GM19455 (cell line): ENCODE measurements at regions not wholly inside any gene's neighbourhood (a gene's known extent, or its start where the extent isn't known, plus 50 kb on each side); places are given as distances from the start of the nearest gene placed in this dataset.
A peak's percentile ranks its signal among the peaks of the same experiment; 100 is the strongest.
"Not testable (repeated sequence)": the region's sequence is repeated elsewhere in the genome, so short reads cannot be mapped to it uniquely, and the experiment has no call there.

Experiments
- ATAC-seq: cut with Tn5 transposase; IDR thresholded peaks from one replicate; pipeline ENCODE4 v1.9.1; 2021; ENCODE audit not compliant: unreplicated experiment

DNA sequence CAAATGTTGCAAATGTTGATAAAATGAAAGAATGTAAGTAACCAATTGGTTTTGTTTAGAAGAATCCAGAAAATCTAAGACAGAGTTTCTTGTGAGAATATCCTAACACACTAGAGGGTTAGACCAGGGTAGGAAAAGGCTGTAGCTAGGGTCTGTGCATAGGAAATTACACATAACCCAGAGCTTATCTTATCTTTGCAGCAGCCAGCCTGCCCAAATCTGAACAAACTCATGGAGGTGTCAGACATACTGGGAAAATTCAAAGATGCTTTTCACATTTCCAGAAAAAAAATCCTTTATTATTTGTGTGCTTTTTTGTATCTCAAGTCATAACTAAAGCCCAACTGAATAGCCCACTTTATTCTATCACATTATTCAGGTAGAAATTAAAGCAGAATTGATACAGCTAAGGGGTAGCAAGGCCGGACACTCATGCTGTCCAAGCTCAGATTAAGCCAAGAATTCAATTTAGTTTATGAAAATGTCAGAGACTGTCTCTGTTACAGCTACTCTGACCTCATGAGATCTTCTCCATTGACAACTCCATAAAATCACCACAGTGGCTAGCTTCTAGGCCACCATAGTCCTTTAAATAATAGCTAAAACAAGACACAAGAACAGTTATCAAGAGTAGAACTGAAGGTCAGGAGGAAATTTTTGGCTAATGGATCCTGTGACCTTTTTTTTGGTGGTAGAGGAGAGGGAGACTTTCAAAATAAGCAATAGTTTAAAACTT is 169.6 kb upstream of the RASSF8 start:
- ATAC-seq = no peak

DNA sequence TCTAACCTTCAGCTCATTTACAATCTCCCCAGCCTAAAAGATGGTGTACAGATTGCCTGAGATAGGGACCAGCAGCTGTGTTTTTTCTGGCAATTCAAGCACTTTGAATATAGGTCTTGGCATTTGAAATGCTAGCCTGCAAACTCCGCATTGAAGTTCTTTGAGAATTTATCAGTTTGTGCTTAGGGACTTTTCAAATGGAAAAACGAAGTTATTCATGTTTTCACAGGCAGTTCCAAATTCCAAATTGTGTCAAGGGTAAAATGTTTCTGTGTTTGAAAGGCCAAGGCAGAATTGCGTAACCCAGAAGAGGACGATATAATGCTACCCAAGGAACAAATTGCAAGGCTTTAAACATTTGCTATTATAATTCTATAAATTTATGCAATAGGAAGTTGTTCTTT is 168.9 kb upstream of the RASSF8 start:
- no peak for ATAC-seq

DNA sequence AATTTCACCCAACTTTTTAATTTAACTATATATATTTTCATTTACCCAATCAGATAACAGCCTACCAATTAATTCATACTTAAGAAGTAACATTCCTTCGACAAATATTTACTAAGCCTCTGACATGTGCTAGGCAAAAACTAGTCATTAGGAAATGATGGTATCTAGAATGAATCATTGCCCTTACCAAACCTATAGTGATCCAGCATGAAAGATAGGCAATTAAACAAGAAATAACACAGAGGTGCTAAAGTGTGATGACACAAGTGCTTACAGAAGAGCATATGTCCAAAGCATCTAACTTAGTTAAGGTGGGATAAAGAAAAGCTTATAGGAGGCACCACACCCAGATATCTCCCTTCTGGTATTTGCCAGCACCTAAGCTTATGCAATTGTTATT is 166.5 kb upstream of the RASSF8 start:
- ATAC-seq = no peak

DNA sequence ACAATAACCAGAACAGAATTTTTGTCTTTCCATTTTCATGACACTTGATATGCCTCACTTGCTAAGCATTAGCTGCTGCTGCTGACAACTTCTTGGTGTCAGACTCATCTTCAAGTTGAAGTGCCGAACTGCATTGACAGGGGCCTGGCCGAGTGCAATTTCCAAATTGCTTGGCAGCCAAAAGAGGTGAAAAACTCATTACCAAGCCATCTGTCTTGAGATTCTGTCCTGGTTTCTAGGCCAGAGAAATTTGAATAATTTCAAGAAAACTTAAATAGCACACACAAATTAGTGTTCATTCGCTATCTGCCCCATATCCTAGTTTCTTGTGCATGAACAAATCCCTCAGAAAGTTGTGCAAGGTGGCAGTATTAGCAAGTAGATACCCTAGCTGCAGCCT is 165.3 kb upstream of the RASSF8 start:
- no peak for ATAC-seq

DNA sequence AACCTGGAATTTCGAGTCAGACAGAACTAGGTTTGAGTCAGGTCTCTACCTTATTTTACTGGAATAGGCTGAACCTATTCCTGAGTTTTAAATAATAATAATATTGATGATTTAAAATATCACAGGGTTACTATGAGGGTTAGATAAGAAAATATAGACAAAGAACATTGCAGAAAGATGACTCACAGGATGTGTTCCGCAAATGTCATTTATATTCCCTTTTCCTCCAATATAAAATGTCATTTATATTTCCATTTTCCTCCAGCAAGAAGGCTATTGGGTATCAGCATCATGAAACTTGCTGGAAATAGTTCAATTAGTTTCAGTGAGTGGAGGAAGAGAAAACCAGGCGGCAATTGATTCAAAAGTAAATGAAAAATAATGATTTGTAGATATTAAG is 163.9 kb upstream of the RASSF8 start:
- no peak for ATAC-seq

DNA sequence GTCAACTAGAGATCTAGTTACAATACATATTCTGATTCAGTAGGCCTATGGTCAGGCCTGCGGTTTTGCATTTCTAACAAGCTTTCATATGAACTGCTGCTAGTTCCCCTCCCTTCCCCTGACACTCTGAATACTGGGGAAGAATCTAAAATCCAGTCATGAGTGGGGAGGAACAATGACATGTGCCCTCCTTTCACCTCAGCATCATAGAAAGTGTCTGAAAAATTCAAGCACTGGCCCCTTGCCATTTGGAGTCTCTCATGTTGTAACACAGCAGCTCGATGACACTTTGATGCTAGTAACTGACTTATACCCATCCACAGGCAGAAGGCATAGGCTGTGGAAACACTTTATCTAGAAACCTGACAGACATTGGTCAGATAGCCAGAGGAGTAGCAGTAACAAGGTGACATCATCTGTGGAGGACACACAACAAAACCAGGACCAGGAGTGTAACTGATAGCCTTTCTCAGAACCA is 161.9 kb upstream of the RASSF8 start:
- no peak for ATAC-seq

DNA sequence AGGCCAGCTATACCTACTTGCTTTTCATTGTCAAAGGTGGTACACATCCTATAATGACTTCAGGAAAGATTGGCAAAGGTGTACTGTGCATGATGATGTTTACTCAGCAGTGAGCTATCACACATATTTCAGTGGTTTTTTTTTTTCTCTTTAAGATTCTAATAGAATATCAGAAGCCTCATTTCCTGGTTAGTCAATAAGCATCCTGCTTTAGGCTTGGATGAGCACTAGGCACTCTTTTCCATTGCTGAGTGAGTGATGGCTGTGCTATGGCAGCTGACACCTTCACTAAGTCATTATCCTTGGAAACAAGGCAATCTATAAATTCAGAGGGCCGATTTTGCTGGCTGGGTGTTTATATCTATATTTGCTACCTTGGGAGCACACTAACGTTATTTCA is 161.1 kb upstream of the RASSF8 start:
- ATAC-seq = no peak

DNA sequence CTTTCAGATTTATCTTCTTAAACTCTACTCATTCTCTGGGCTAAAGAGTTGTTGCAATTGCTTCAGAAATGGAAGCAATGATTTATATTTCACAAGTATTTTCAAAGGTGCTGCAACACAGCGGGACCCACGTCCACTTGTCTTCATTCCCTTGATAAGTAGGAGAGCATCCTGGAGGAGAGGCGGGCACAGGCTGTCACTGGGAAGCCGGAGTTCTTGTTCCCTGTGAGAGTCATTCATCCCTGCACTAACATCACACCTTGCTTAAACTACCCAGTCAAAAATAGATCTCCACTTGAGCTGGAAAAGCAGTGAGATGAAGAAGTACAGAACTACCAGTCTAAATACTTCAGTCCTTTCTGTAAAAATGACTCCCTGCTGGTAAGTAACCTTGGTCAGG is 160.5 kb upstream of the RASSF8 start:
- no peak for ATAC-seq

DNA sequence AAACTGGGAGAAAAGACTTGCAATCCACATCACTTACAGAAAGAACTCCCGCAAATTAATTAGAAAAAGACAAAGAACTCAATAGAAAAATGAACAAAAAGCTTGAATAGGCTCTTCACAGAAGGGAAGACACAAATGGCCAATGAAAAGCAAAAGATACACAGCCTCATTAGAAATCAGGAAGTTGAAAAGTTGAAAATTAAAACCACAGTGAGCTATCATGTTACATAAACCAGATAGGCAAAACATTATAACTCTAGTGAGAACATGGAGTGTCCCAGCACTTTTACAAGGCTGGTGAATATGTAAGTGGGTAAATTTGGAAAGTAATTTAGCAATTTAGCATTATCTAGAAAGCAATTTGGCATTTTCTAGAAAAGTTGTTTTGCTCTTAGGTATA is 158.4 kb upstream of the RASSF8 start:
- ATAC-seq = no peak

DNA sequence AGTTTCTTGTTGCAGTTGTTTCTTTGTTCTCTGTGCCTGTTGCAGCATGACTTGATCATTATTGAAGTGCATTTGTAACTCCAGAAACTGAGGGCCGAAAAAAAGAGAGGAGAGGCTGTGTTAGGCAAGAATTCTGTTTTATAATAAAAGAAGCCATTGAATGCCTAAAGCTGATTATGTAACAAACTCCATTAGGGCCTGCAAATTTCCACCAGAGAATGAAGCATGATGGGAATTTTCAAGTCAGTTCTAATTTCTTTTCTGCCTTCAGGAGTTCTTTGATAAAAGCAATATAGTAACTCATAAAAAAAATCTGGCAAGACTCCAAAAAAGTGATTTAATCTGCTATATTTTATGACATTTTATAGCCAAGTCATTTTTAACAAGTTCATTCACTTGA is 156.7 kb upstream of the RASSF8 start:
- ATAC-seq = no peak

DNA sequence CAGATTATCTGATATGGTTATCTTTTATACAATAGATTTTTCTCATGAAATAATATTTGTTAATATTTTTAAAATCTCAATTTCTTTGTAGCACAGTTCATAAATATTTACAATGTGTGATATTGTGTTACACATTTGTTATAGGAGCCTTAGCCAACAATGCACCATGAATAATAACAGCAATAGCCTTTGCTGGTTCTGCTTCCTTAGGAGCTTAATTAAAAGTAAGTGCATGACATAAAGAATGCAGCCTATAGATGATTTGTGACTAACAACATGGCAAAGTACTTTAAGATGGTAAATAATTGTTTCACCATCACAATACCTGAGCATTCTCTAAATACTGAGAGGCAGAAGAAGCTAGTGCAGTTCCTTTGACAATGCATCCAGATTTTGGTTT is 156.3 kb upstream of the RASSF8 start:
- ATAC-seq = no peak

DNA sequence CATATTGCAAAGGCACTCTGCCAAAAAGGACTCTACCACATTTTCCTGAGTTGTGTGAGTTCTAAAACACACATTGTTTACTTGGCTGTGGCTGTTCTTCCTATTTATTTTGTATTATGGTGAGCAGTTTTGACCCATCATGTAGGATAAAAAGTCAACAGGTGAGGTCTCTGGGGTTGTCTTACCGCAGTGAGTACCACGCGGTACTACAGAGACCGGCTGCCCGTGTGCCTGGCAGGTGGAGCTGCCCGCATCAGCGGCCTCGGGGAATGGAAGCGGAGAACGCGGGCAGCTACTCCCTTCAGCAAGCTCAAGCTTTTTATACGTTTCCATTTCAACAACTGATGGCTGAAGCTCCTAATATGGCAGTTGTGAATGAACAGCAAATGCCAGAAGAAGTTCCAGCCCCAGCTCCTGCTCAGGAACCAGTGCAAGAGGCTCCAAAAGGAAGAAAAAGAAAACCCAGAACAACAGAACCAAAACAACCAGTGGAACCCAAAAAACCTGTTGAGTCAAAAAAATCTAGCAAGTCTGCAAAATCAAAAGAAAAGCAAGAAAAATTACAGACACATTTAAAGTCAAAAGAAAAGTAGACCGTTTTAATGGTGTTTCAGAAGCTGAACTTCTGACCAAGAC is 155.3 kb upstream of the RASSF8 start:
- not testable (repeated sequence) for ATAC-seq

DNA sequence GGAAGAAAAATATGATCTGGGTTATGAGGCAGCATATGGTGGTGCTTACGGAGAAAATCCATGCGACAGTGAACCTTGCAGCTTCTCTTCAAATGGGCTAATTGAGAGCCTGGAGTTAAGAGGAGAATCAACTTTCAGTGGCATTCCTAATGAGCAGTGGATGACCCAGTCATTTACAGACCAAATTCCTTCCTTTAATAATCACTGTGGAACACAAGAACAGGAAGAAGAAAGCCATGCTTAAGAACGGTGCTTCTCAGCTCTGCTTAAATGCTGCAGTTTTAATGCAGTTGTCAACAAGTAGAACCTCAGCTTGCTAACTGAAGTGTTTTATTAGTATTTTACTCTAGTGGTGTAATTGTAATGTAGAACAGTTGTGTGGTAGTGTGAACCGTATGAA is 154.2 kb upstream of the RASSF8 start:
- ATAC-seq = not testable (repeated sequence)

DNA sequence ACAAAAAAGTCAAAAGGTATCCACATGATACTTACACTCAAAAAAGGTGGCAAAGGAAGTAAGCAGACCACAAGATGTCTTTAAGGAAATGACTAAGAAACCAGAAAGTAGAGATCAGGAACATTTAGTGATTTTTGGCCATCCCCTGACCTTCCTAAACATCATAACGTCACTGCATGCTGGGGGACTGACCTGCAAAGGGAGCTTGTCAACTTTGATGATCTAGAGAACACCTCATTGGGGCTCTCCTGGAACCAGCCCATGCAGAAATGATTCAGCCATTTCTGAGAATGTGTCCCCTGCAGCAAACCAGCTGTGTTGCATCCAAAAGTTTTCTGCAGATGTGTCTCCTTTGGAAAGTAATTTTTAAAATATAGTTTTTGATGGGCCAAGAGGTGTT is 152.2 kb upstream of the RASSF8 start:
- ATAC-seq = no peak

DNA sequence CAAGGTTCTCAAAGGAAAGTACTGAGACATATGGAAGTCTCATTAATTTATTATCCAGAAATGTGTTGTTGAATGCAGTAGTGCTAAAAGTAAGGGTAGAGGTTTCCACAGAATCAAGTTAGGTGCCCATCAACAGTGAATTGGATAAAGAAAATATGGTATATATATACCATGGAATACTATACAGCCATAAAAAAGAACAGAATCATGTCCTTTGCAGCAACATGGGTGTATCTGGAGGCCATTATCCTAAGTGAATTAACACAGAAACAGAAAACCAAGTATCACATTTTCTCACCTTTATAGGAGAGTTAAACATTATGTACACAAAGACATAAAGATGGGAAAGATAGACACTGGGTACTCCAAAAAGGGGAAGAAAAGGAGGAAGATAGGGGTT is 149.9 kb upstream of the RASSF8 start:
- ATAC-seq = no peak

DNA sequence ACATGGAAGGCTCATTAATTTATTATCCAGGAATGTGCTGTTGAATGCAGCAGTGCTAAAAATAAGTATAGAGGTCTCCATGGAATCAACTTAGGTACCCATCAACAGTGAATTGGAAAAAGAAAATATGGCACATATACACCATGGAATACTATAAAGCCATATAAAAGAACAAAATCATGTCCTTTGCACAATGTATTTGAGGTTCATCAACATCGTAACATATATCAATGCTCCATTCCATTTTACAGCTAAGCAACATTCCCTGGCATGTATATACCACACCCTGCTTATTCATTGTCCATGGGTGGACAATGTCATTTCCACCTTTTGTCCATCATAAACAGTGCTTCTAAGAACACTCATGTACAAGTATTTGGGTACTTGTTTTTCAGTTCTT is 147.8 kb upstream of the RASSF8 start:
- ATAC-seq = no peak

DNA sequence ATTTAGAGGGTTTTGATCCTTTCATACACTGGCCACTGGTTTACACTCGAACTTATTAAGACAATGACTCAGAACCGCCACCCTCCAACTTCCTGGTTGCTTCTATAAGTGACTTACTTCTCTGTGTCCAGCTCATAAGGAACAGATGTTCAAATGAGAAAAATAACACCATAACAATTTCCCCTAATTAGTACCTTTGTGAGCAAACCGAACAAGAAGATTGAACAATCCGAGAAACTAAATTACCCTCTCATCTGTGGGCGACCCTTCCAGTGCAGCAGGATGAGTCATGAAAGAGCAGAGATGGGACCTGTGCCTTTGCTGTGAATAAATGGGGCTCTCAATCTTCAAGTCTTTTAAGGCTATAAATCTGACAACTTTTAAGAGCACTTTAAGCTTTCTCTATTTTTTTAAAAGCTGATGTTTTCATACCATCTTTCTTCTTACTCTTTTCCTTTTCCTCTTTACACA is 146.8 kb upstream of the RASSF8 start:
- ATAC-seq = peak; percentile 59

DNA sequence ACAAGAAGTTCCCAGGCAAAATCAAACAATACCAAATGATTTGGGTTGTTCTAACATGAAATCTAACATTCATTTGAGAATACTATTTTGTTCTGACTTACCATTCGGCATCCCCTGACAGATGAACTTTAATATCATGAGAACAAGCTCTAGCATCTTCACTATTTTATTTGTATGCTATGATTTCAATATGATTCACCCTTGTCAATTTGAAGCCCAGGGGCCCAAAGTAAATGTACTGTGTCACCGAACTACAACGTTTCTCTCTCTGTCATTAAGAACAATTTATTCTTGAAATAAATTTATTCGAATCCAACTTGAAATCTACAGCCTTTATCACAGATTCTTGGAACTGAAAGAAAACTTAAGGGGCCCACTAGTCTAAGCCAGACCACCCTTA is 146.2 kb upstream of the RASSF8 start:
- no peak for ATAC-seq

DNA sequence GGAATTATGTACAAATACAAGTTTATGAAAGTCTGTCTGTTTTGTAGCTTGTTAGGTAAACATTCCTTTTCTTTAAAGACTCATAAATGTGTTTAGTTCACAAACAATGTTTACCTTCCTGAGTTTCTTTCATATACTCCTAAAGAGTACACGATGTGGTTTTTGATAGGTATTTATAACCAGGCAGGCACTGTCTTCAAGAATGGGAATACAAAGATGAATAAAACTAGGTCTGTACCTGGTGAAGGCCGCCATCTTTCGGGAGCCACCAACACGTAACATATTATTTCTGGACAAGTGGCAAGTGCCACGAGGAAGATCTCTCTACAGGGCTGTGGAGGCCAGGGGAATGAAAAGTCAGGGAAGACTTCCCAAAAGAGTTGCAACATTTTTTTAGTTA is 144.6 kb upstream of the RASSF8 start:
- ATAC-seq = no peak

DNA sequence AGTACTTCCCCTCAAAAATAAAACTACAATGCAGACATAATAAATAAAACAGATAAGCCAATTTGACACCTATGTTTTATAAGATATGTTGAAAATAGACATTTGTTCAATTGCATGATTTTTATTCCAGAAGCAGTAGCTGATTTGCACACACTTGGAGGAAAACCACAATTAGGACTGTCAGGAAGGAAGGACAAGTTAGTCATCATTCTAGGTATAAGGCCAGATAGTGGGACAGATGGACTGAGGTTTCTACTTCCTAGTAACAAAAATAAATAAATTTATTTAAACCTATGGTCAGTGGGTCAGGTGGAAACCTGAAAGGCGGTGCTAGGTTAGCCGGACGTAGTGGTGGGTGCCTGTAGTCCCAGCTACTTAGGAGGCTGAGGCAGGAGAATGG is 141.8 kb upstream of the RASSF8 start:
- no peak for ATAC-seq

DNA sequence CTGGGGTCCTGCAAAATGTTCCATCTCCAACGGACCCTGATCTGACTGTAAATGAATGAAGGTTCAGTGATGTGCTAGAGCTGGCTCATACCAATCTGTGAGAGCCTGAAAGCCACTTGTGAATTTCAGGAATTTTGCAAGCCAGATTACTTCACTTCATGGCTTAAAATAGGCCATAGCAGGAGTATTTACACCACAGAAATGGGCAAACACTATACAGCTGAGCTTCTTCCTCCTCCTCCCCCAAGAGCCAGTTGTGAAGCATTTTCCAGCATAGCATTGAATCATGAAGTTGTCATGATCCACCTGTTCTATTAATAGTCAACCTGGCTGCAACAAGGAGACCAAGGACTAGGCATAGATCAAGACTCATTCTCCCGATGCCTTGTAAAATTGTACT is 141.3 kb upstream of the RASSF8 start:
- ATAC-seq = no peak

DNA sequence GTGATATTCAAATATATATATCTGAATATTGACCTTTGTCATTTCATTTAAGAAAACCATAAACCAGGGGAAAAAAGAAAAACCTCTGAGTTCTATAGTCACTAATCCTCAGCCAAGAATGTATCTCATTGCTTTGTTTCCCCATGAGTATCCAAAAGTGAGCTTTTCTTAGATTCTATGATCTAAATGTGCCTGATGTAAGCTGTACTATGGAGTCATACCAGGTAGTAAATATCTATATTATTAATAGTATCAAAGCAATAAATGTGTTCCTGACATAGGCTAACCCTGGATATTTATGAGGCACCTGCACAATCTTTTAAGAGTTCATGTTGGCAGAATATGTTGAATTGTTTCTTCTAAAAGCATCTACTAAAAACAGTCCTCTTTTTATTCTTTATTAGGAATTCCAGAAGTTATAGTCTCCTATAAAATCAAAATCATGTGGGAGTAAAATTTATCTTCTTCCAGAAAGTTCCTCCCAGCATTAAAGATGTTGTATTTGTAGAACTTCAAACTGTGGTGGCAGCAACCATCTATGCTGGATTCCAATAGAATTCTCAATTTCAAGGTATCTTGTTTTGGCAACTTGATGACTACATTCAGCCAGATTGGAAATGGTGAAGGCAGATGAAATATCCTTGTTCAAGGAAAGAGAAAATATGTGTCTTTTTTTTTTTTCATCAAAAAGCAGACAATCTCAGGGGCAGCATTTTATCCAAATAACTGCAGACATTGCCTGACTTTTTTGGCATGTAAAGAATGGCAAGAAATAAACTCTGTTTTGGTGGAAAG is 139.7 kb upstream of the RASSF8 start:
- ATAC-seq = no peak
